ENCODE measurements at regions not wholly inside any gene's neighbourhood (a gene's known extent, or its start where the extent isn't known, plus 50 kb on each side); places are given as distances from the start of the nearest gene placed in this dataset.

GRCh38 chr12:24045816-24046257, 96.4 kb upstream of the SOX5 start:
- H3K27me3 ChIP-seq (ENCODE audit: control insufficient read depth, insufficient read depth, low read length): no peaks in the 10 kb centered on the region
- no peak overlapping the region for H3K9ac ChIP-seq (ENCODE audit: low read depth, low read length)
- H4K5ac ChIP-seq (ENCODE audit: low read depth, low read length): no peak overlapping the region
- H2BK15ac ChIP-seq (ENCODE audit: low read depth, low read length): no peak overlapping the region
- H2BK20ac ChIP-seq (ENCODE audit: low read depth, low read length): no peak overlapping the region
- H3K18ac ChIP-seq (ENCODE audit: low read depth, low read length): no peak overlapping the region
- no peak overlapping the region for H3K27ac ChIP-seq (ENCODE audit: insufficient read depth, low read length)
- no peaks in the 10 kb centered on the region for H3K9me1 ChIP-seq (ENCODE audit: insufficient read depth, low read length)
- no peak overlapping the region for H3K4ac ChIP-seq (ENCODE audit: low read depth, low read length)
- no peak for TF ChIP-seq SMC3 (IDR thresholded peaks at IDR 0.05; ENCODE audit: low read depth, low read length)
- peak; percentile 84 for TF ChIP-seq BHLHE40 (IDR thresholded peaks at IDR 0.05; ENCODE audit: low read depth, low read length)
- in situ Hi-C loops (cut with MboI; ENCODE audit: low sequenced_read_pairs): no loop called here
- H3K36me3 ChIP-seq (ENCODE audit: control insufficient read depth, insufficient read depth, low read length): no peaks in the 10 kb centered on the region
- no peak overlapping the region for H3K4me3 ChIP-seq (ENCODE audit: insufficient read depth, low read depth, low read length)
- H3K79me1 ChIP-seq (ENCODE audit: low read depth in 1 of 2, low read length in 2 of 2): no peaks in the 10 kb centered on the region
- ChIA-PET CTCF (interaction anchor here (0.7 to 1.2 kb wide), 2 partner anchors 13 to 63 kb away, joined by 3 to 4 read pairs; no protein-coding TSS in a partner anchor), POLR2A (ENCODE audit: unreplicated experiment) (no interaction called here)
- H2AK9ac ChIP-seq (replicated peaks; ENCODE audit: low read depth, low read length, poor library complexity): no peak overlapping the region
- H2BK120ac ChIP-seq (ENCODE audit: low read depth, low read length): no peak overlapping the region
- no CpG with 5 or more reads among the region's 5 CpGs for WGBS, 2 experiments (ENCODE audit: extremely low coverage in 2 of 2, insufficient read length in 1 of 2)
- peaks cover 2% of the 10 kb centered on the region; the same call in 1 of the 2 replicates for H3K4me1 ChIP-seq (ENCODE audit: control insufficient read depth, insufficient read depth, low read length)
- ATAC-seq (ENCODE audit: low read depth) (peak; percentile 54), DNase-seq (peak; percentile 47)
- H3K23ac ChIP-seq (ENCODE audit: low read depth, low read length): no peak overlapping the region
- H4K20me1 ChIP-seq (ENCODE audit: insufficient read depth, low read length): no peaks in the 10 kb centered on the region
- intact Hi-C loops (cut with micrococcal nuclease): no loop called here
- dilution Hi-C loops (cut with HindIII; ENCODE audit: low sequenced_read_pairs, unreplicated experiment): no loop called here
- no peak overlapping the region for H4K8ac ChIP-seq (ENCODE audit: low read depth in 2 of 2, low read length in 2 of 2)
- no peak overlapping the region for H2AFZ ChIP-seq (replicated peaks; ENCODE audit: low read length, poor library complexity)
- no peak overlapping the region for H3K14ac ChIP-seq (replicated peaks; ENCODE audit: low read depth, low read length)
- no peak overlapping the region for H4K91ac ChIP-seq (ENCODE audit: insufficient read depth, low read depth, low read length)
- H3K9me3 ChIP-seq (ENCODE audit: control insufficient read depth, insufficient read depth, low read length): peaks cover 2% of the 10 kb centered on the region; the same call in 1 of the 2 replicates
- H2BK5ac ChIP-seq (ENCODE audit: low read depth, low read length, poor library complexity, severe bottlenecking): no peak overlapping the region
- no TSS peak for BruUV-seq (replicated peaks)
- H2AK5ac ChIP-seq (ENCODE audit: low read depth, low read length): no peak overlapping the region
- H3K4me2 ChIP-seq (ENCODE audit: low read depth, low read length): 0 out of 2 replicates have a peak overlapping the region, but pooled peaks have one; percentile 36
- no peak overlapping the region for H3K56ac ChIP-seq (ENCODE audit: extremely low read depth, insufficient read depth, low read length)

All from IMR-90 (cell line).